DMS114 treated with DMSO at 0.1 percent for 48 hours (cell line): ENCODE measurements at regions not wholly inside any gene's neighbourhood (a gene's known extent, or its start where the extent isn't known, plus 50 kb on each side); places are given as distances from the start of the nearest gene placed in this dataset.
"Not testable (repeated sequence)": the region's sequence is repeated elsewhere in the genome, so short reads cannot be mapped to it uniquely, and the experiment has no call there.

Experiments
- DNase-seq: peaks from one replicate; lab custom pipeline; 2025; ENCODE audit not compliant: unreplicated experiment; lab: John Stamatoyannopoulos, UW

DNA sequence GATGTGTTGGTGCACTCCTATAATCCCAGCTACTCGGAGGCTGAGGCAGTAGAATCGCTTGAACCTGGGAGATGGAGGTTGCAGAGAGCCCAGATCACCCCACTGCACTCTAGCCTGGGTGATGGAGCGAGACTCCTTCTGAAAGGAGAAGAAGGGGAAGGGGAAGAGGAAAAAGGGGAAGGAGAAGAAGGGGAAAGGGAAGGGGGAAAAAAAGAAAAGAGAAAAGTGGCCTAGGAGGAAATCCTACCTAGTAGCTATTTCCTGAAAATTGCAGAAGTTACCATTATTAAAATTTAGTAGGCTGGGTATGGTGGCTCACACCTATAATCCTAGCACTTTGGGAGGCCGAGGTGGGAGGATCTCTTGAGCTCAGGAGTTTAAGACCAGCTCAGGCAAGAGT lies 67.4 kb downstream of the ARRDC3 start:
- no peak for DNase-seq

GRCh38 chr5:91313757-91314673 lies 69.1 kb downstream of the ARRDC3 start:
- no peak for DNase-seq

- DNase-seq: no peak
Observed at GRCh38 chr5:91312698-91313097, 70.4 kb downstream of the ARRDC3 start.

GRCh38 chr5:91311697-91312501 lies 71.2 kb downstream of the ARRDC3 start:
- no peak for DNase-seq

GRCh38 chr5:91311168-91311696 lies 71.9 kb downstream of the ARRDC3 start:
- DNase-seq: no peak

DNA sequence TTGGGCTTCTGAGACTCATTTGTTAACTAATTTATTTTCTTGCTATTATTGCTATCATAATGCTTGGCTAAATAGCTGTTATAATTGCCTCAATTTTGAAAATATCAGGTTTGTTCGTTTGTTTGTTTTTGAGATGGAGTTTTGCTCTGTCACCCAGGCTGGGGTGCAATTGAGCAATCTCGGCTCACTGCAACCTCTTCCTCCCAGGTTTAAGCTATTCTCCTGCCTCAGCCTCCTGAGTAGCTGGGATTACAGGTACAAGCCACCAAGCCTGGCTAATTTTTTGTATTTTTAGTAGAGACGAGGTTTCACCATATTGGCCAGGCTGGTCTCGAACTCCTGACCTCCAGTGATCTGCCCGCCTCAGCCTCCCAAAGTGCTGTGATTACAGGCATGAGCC lies 75.0 kb downstream of the ARRDC3 start:
- not testable (repeated sequence) for DNase-seq

DNA sequence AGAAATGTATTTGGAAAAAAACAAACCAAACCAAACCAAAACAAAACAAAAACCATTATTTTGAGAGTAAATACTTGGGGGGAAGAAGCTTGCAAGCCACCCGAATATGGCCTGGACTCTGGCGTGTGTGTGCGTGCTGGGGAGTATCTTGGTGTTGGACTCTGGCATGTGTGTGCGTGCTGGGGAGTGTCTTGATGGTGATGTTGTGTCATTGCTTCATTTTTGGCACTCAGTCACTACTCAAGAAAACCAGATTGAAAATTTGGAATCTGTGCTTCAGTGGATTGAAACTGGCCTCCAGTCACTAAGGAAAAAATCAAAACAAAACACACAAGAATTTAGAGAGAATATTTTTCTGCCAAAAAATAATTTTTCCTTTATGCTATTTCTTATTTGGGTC lies 76.1 kb downstream of the ARRDC3 start:
- no peak for DNase-seq

GRCh38 chr5:91306497-91306896 lies 76.6 kb downstream of the ARRDC3 start:
- DNase-seq: no peak

DNA sequence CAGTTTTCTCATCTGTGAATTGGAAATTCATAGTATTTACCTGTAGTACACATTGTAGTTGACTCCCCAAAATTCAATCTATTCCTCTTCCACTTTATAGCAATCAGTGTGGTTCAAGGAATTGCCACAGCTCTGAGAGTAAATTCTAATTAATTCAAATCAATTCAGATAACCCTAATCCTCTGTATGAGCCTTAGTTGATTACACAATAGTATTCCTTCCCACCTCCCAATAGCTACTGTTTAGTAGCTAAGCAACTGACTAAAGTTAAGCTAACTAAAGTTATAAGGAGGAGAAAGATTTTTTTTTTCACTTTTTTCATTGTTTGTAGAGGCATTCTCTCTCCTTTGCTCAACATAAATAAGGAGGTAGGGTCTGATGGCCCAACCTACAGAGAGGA lies 77.5 kb downstream of the ARRDC3 start:
- DNase-seq: no peak

DNA sequence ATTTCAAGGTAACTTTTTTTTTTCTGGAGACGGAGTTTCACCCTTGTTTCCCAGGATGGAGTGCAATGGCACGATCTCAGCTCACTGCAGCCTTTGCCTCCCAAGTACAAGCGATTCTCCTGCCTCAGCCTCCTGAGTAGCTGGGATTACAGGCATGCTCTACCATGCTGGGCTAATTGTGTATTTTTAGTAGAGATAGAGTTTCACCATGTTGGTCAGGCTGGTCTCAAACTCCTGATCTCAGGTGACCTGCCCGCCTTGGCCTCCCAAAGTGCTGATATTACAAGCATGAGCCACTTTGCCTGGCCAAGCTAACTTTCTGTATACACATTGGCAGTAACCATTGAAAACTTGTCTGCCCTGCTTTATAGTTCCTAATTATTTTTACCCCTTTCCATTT lies 79.1 kb downstream of the ARRDC3 start:
- not testable (repeated sequence) for DNase-seq

DNA sequence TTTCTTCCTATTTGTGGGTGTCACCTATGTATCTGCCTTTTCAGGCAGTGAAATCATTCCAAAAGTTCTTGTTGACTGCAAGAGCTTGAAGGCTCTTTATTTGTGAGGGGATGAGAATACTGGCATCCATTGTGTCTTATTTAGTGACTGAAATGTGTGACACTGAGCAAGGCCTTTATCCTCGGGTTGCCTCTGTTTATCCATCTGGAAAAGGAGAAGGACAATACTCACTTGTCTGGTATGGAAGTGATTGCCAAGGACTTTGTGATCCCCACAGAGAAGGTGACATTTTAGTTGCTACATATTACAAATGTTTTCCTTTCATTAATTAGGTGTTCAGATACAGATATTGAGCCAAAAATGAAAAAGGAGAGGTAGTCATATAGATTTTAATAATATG lies 80.2 kb downstream of the ARRDC3 start:
- no peak for DNase-seq

- DNase-seq: no peak
Observed at GRCh38 chr5:91302305-91302704, 80.8 kb downstream of the ARRDC3 start.

DNA sequence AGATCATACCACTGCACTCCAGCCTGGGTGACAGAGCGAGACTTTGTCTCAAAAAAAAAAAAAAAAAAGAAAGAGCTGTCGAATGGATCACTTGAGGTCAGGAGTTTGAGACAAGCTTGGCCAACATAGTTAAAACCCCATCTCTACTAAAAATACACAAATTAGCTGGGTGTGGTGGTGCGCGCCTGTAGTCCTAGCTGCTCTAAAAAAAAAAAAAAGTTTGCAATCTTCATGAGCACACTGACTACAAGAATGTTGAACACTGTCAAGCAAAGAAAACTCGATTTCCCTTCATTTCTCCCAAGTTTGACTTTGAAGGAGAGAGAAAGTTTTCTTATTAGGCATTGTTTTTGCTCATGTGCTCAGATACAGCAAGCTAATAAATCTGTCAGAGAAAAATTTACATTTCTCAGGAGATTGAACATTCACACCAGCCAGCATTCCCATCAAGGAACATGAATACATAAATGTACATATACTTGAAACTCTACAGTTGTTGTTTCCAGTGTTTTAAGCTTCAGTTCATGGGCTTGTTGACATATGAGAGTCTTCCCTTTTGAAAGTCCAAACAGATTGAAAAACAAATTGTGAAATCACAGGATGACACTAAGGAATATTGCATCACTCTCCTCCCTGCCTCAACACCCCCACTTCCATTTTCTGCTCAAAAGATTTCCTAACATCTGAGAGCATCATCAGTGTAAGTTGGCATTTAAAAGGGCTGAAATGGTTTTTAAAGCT lies 81.8 kb downstream of the ARRDC3 start:
- DNase-seq: no peak

DNA sequence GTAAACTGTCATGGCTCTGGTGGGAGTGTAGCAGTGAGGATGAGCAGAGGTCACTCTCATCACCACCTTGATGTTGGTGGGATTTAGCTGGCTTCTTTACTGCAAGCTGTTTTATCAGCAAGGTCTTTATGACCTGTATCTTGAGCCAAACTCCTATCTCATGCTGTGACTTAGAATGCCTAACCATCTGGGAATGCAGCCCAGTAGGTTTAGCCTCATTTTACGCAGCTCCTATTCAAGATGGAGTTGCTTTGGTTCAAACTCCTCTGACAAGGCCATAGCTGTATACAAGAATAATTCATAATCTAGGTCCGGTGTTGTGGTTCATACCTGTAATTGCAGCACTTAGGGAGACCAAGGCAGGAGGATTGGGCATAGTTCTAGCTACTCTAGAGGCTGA lies 85.1 kb downstream of the ARRDC3 start:
- DNase-seq: no peak

GRCh38 chr5:91296674-91297143 lies 86.4 kb downstream of the ARRDC3 start:
- DNase-seq: no peak

DNA sequence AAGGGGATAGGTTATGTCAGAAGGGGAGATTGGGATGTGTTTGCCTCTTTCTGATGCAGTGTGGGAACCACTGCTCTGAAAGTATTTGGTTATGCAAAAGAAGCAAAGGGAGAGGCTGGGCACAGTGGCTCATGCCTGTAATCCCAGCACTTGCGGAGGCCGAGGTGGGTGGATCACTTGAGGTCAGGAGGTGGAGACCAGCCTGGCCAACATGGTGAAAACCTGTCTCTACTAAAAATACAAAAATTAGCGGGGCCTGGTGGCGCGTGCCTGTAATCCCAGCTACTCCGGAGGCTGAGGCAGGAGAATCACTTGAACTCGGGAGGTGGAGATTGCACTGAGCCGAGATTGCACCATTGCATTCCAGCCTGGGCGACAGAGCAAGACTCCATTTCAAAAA lies 87.0 kb downstream of the ARRDC3 start:
- DNase-seq: not testable (repeated sequence)

GRCh38 chr5:91293131-91293530 lies 90.0 kb downstream of the ARRDC3 start:
- DNase-seq: no peak

DNA sequence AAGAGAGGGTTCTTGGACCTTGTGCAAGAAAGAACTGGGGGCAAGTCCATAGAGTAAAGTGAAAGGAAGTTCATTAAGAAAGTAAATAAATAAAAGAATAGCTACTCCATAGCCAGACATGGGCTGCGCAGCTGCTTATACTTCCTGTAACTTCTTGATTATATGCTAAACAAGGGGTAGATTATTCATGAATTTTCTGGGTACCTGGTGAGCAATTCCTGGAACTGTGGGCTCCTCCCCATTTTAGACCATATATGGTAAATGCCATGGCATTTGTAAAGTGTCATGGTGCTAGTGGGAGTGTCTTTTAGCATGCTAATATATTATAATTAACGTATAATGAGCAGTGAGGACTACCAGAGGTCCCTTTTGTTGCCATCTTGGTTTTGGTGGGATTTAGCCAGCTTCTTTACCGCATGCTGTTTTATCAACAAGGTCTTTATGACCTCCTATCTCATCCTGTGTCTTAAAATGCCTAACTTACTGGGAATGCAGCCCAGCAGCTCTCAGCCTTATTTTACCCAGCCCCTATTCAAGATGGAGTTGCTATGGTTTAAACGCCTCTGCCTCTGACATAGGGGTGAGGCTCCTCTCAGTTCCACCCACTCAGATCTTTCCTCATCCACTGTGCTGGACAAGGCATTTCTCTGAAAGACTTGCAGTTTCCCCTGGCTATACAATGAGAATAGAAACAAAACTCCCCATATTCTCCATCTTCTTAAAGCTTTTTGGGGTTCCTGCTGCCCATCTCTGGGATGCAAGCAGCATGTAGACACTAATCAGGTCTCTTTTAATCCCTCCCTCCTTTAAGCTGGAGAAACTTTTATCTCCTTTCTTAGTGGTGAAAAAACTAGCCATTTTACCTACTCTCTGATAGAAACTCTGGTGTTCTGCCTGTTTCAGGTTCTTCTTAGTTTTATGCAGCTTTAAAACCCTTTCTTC lies 91.2 kb downstream of the ARRDC3 start:
- DNase-seq: no peak

- DNase-seq: no peak
Observed at GRCh38 chr5:91288118-91288916, 94.8 kb downstream of the ARRDC3 start.
